Neural progenitor cell (in vitro differentiated cells): ENCODE measurements at regions not wholly inside any gene's neighbourhood (a gene's known extent, or its start where the extent isn't known, plus 50 kb on each side); places are given as distances from the start of the nearest gene placed in this dataset.

Experiments used
- CTCF ChIP-seq: fragments of 200-600 bp; sonication (generic); IDR thresholded peaks from 2 replicates; pipeline ENCODE4 v1.5.1; 2017; ENCODE audit warnings: antibody characterized with exemption, mild to moderate bottlenecking
- EZH2phosphoT487 ChIP-seq: fragments of 200-600 bp; sonication (generic); IDR thresholded peaks from 2 replicates; pipeline ENCODE4 v1.6.1; 2017; ENCODE audit warnings: antibody characterized with exemption

DNA sequence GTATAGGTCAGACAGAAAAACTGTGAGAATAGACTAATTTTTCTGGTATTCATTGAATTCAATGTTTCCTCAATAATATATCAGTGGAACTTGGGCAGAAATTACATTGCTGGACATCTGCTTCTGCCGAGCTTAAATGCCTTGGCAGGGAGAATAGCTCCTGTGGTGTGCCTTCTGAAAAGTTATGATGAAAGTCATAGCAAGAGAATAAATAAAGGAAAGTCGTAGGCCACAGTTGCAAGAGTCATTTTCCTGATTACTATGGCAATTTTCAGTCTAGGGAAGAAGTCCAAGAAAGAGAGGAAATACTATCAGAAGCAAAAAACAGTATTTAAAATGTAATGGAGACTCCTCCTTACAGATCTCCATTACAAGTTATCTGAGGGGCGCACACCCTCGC is 1596.1 kb upstream of the WWC1 start:
- no peak for TF ChIP-seq EZH2phosphoT487
- no peak for TF ChIP-seq CTCF
